Endothelial cell of umbilical vein (primary cell): ENCODE measurements at regions not wholly inside any gene's neighbourhood (a gene's known extent, or its start where the extent isn't known, plus 50 kb on each side); places are given as distances from the start of the nearest gene placed in this dataset.

Experiments used
- BruUV-seq: library from RNA; stranded (reverse); fragments of 400-500 nt; replicated peaks from 2 replicates; lab custom pipeline; 2021; lab: Mats Ljungman, UMichigan
- CTCF ChIA-PET: fragments of 300-600, 350-600 bp; sonication (Branson Sonifier 250); formaldehyde crosslinking; loops from one replicate; lab custom pipeline; 2021; ENCODE audit warnings: antibody characterized with exemption, inconsistent platforms; lab: Charles Lee
- POLR2A ChIA-PET: fragments of 300-600, 350-600 bp; sonication (Branson Sonifier 250); formaldehyde crosslinking; loops from one replicate; lab custom pipeline; 2021; ENCODE audit warnings: antibody characterized with exemption, inconsistent platforms; lab: Charles Lee
- DNase-seq: peaks from one replicate; pipeline ENCODE4 v3.0.0-alpha.2; 2011; ENCODE audit warnings: low read depth, low spot score
- FAIRE-seq: peaks from 2 replicates; lab custom pipeline; 2011; peaks lifted over from hg19 to GRCh38; lab: Jason Lieb, UNC
- H2AFZ ChIP-seq: 2 replicates; pipeline ENCODE4 v1.6.0; 2012; ENCODE audit warnings: low read depth, low read length, control low read depth, inconsistent platforms
- H3K27ac ChIP-seq: 2 replicates; pipeline ENCODE4 v1.5.1; 2011; ENCODE audit warnings: low read depth, mild to moderate bottlenecking, control low read depth, low read length, moderate library complexity; ENCODE audit not compliant: insufficient read depth
- H3K27me3 ChIP-seq, 2 experiments: 2 replicates each; pipeline versions ENCODE4 v1.6.0 to v1.6.1; 2011; ENCODE audit warnings: low read length in 2 of 2, mixed read lengths in 1 of 2; ENCODE audit not compliant: control insufficient read depth in 2 of 2, insufficient read depth in 2 of 2
- H3K36me3 ChIP-seq, 2 experiments: 2 replicates in 1 of 2; 3 replicates in 1 of 2; pipeline ENCODE4 v1.5.1; 2011; ENCODE audit warnings: low read length in 2 of 2, mild to moderate bottlenecking in 1 of 2, moderate library complexity in 1 of 2; ENCODE audit not compliant: control insufficient read depth in 2 of 2, insufficient read depth in 2 of 2; ENCODE audit errors: extremely low read depth in 1 of 2
- H3K4me1 ChIP-seq: 3 replicates; pipeline ENCODE4 v1.5.1; 2011; ENCODE audit warnings: mild to moderate bottlenecking, low read length; ENCODE audit not compliant: control insufficient read depth, insufficient read depth; ENCODE audit errors: extremely low read depth
- H3K4me2 ChIP-seq: 2 replicates; pipeline ENCODE4 v1.6.1; 2011; ENCODE audit warnings: low read length, control low read depth, mixed read lengths; ENCODE audit not compliant: insufficient read depth
- H3K4me3 ChIP-seq, 3 experiments: fragments of 200-600 bp in 1 of 3; sonication (generic), shearing (Covaris generic) in 1 of 3; replicated peaks in 1 of 3; 2 replicates each; pipeline ENCODE4 v1.5.1; 2011 to 2016; ENCODE audit warnings: control low read depth in 3 of 3, low read length in 3 of 3, mild to moderate bottlenecking in 2 of 3, inconsistent platforms in 1 of 3, low read depth in 1 of 3, moderate library complexity in 1 of 3; ENCODE audit not compliant: insufficient read depth in 1 of 3
- H3K79me2 ChIP-seq: 2 replicates; pipeline ENCODE4 v1.6.0; 2012; ENCODE audit warnings: low read length, inconsistent platforms; ENCODE audit not compliant: control insufficient read depth, insufficient read depth
- H3K9ac ChIP-seq: replicated peaks from 2 replicates; pipeline ENCODE3; 2011; ENCODE audit warnings: low read length, control low read depth; ENCODE audit not compliant: insufficient read depth; ENCODE audit errors: extremely low read depth
- H3K9me1 ChIP-seq: replicated peaks from 3 replicates; pipeline ENCODE4 v1.6.0; 2011; ENCODE audit warnings: mild to moderate bottlenecking, low read length; ENCODE audit not compliant: control insufficient read depth, insufficient read depth; ENCODE audit errors: extremely low read depth
- H3K9me3 ChIP-seq: replicated peaks from 2 replicates; pipeline ENCODE4 v1.5.1; 2012; ENCODE audit warnings: low read length, inconsistent platforms; ENCODE audit not compliant: control insufficient read depth, insufficient read depth
- H4K20me1 ChIP-seq: replicated peaks from 2 replicates; pipeline ENCODE3; 2011; ENCODE audit warnings: mild to moderate bottlenecking, low read length; ENCODE audit not compliant: control insufficient read depth, insufficient read depth; ENCODE audit errors: extremely low read depth
- EZH2 ChIP-seq: IDR thresholded peaks from 2 replicates; pipeline ENCODE4 v1.6.1; 2012; ENCODE audit warnings: borderline replicate concordance, low read depth, mild to moderate bottlenecking, moderate library complexity, low read length, inconsistent platforms; ENCODE audit not compliant: severe bottlenecking
- FOS ChIP-seq: IDR thresholded peaks from 2 replicates; pipeline ENCODE4 v1.6.1; 2011; ENCODE audit warnings: mild to moderate bottlenecking, low read length, moderate library complexity, borderline replicate concordance; ENCODE audit not compliant: insufficient read depth
- GATA2 ChIP-seq: IDR thresholded peaks from 2 replicates; pipeline ENCODE4 v1.7.0; 2011; ENCODE audit warnings: low read depth, mild to moderate bottlenecking, moderate library complexity, mixed read lengths, low read length; ENCODE audit not compliant: insufficient read length, insufficient read depth
- JUN ChIP-seq: IDR thresholded peaks from 2 replicates; pipeline ENCODE4 v1.6.1; 2011; ENCODE audit warnings: borderline replicate concordance, low read depth; ENCODE audit not compliant: insufficient read length, insufficient read depth
- MAX ChIP-seq: IDR thresholded peaks from 2 replicates; pipeline ENCODE4 v1.6.1; 2011; ENCODE audit not compliant: insufficient read depth, insufficient read length
- MYC ChIP-seq: IDR thresholded peaks from one replicate; pipeline ENCODE4 v1.6.1; 2011; ENCODE audit warnings: mild to moderate bottlenecking, low read depth, low read length
- POLR2A ChIP-seq: IDR thresholded peaks from 2 replicates; pipeline ENCODE4 v1.6.1; 2012; ENCODE audit warnings: low read depth, mild to moderate bottlenecking, control low read depth, low read length
- POLR2AphosphoS5 ChIP-seq: IDR thresholded peaks from 2 replicates; pipeline ENCODE4 v1.6.1; 2012; ENCODE audit warnings: low read depth, mild to moderate bottlenecking, control low read depth, low read length, moderate library complexity; ENCODE audit not compliant: insufficient read depth
- dilution Hi-C: fragments of 300-500 bp; cut with MboI; formaldehyde crosslinking; loops from one replicate; pipeline ENCODE4 v1.15.0; 2019; ENCODE audit warnings: low sequenced_read_pairs; ENCODE audit not compliant: extremely low pct_ligation_motif_present
- intact Hi-C: fragments of 100-400 bp; cut with micrococcal nuclease; formaldehyde crosslinking; loops from one replicate; pipeline ENCODE4 v1.10.0; 2022
- TF ChIP-seq, protein P1 (sequence below), 2 donors: IDR thresholded peaks; 1 replicate in 1 of 2; 2 replicates in 1 of 2; pipeline ENCODE4 v1.5.1; 2011; ENCODE audit warnings: low read length in 2 of 2, mild to moderate bottlenecking in 2 of 2, moderate library complexity in 2 of 2, control low read depth in 1 of 2, inconsistent platforms in 1 of 2, low read depth in 1 of 2; ENCODE audit not compliant: insufficient read depth in 1 of 2; ENCODE audit errors: extremely low read depth in 1 of 2

- Histone ChIP-seq H3K79me2 (no peaks in the 10 kb centered on the region), H3K4me2 (no peak overlapping the region), H3K4me1 (no peaks in the 10 kb centered on the region), H3K27me3 (peaks cover 0 to 6% of the 10 kb centered on the region in 2 experiments), H2AFZ (no peak overlapping the region), H3K36me3 (no peaks in the 10 kb centered on the region), H3K27ac (no peak overlapping the region), H3K4me3 (no peak overlapping the region), H4K20me1 (no peaks in the 10 kb centered on the region), H3K9ac (no peak overlapping the region), H3K9me1 (no peaks in the 10 kb centered on the region), H3K9me3 (no peaks in the 10 kb centered on the region)
- CTCF ChIA-PET: no interaction called here
- FAIRE-seq: no peak
- BruUV-seq: no TSS peak
- POLR2A ChIA-PET: no interaction called here
- DNase-seq: no peak
- TF ChIP-seq MYC: no peak
- TF ChIP-seq POLR2A: no peak
- TF ChIP-seq GATA2: no peak
- TF ChIP-seq FOS: no peak
- no peak for TF ChIP-seq JUN
- no peak for TF ChIP-seq MAX
- no peak for TF ChIP-seq POLR2AphosphoS5
- no peak for TF ChIP-seq EZH2
- TF ChIP-seq, protein P1, sequence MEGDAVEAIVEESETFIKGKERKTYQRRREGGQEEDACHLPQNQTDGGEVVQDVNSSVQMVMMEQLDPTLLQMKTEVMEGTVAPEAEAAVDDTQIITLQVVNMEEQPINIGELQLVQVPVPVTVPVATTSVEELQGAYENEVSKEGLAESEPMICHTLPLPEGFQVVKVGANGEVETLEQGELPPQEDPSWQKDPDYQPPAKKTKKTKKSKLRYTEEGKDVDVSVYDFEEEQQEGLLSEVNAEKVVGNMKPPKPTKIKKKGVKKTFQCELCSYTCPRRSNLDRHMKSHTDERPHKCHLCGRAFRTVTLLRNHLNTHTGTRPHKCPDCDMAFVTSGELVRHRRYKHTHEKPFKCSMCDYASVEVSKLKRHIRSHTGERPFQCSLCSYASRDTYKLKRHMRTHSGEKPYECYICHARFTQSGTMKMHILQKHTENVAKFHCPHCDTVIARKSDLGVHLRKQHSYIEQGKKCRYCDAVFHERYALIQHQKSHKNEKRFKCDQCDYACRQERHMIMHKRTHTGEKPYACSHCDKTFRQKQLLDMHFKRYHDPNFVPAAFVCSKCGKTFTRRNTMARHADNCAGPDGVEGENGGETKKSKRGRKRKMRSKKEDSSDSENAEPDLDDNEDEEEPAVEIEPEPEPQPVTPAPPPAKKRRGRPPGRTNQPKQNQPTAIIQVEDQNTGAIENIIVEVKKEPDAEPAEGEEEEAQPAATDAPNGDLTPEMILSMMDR (IDR thresholded peaks at IDR 0.05; ENCODE audit: extremely low read depth in 1 of 2, insufficient read depth in 1 of 2, low read depth in 1 of 2, low read length in 2 of 2): no peak
- dilution Hi-C loops: no loop called here
- intact Hi-C loops: no loop called here
Observed at GRCh38 chr10:31669357-31669756, 259.3 kb downstream of the ARHGAP12 start.
